HG02623 (cell line): ENCODE measurements at regions not wholly inside any gene's neighbourhood (a gene's known extent, or its start where the extent isn't known, plus 50 kb on each side); places are given as distances from the start of the nearest gene placed in this dataset.
"Not testable (repeated sequence)": the region's sequence is repeated elsewhere in the genome, so short reads cannot be mapped to it uniquely, and the experiment has no call there.

Source experiments
- ATAC-seq: cut with Tn5 transposase; IDR thresholded peaks from one replicate; pipeline ENCODE4 v1.9.1; 2021; ENCODE audit warnings: moderate library complexity; ENCODE audit not compliant: unreplicated experiment

DNA sequence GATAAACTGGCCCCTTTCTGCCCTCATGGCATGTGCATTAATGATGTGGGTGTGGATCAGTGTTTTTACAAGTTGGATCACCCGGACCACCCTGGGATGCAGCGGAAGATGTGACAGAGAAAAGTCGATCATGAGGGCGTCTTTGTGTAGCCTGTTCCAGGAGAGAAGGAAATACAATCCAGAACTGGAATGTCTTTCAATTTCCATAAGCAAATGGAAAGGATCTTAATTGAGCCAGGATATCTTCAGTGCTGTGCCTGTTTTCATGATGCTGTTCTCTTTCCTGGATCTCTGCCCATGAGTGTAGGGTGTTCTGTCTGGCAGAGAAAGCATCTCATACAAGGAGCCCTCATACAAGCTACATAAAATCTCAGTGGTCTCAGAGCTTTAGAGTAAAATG is 481.4 kb downstream of the XYLT1 start:
- no peak for ATAC-seq

DNA sequence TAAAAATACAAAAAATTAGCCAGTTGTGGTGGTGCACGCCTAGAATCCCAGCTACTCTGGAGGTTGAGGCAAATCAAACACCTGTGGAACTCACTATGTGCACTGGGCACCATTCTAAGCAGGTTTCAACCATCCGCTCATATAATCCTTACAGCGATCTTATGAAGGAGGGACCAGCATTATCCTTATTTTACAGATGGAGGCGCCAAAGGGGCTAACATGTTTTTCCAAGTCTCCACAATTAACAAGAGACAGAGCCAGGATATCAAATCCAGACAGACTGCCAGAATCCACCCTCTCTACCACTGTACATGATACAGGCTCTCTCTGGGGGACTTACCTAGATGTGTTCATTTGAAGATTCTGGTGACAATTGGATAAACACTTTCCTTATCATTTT is 479.0 kb downstream of the XYLT1 start:
- ATAC-seq, result no peak

DNA sequence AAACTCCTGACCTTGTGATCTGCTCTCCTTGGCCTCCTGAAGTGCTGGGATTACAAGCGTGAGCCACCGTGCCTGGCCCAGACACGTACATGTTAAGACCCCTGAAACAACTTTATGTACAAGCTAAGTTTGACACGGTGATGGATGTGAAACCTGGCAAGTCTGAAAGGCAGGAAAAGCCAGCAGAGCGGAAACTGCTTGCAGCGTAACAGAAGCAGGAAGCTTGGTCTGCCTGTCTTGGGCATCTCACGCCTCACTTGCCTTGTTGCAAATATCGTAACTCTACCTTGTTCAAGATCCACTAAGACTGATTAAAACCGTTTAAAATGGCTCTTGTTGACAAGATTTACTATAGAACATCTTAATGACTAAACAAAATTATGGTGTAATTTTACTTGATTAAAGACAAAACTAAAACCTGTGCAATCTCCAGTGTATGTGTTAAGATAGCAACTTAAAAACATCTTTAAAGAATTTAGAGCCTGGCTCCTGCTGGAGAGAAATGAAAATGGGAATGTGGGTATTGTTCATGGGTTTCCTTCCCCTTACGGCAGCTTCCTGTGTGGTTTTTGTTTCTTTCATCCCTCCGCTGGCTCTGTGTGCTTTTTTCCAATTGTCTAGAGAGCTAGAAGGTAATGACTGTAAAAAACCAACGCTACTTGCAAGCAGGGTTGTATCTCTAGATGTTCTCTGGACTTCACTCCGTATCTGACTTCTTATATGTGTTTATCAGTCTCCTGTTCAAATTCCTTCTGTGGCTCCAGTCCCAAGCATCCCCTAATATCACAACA is 477.6 kb downstream of the XYLT1 start:
- ATAC-seq, result no peak

DNA sequence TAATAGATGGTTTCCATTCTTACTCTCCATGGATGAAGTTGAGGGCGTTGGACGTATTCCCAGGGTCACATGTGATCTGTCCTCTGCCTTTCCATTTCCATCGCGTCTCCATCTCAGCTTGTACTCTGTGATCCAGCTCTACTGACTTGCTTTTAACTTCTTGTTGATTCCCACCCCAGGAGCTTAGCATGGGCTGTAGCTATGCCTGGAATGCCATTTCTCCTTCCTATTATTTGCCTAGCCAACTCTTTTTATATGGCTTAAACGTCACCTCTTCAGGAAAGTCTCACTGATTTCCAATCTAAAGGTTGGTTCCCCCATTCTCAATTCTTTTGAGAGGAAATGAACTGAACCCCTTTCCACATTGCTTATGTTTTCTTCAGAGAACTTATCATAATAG is 475.9 kb downstream of the XYLT1 start:
- ATAC-seq, result no peak

GRCh38 chr16:16996827-16997226 is 473.9 kb downstream of the XYLT1 start:
- no peak for ATAC-seq

GRCh38 chr16:16997349-16997748 is 473.4 kb downstream of the XYLT1 start:
- ATAC-seq, result no peak

GRCh38 chr16:17001471-17001870 is 469.3 kb downstream of the XYLT1 start:
- no peak for ATAC-seq

DNA sequence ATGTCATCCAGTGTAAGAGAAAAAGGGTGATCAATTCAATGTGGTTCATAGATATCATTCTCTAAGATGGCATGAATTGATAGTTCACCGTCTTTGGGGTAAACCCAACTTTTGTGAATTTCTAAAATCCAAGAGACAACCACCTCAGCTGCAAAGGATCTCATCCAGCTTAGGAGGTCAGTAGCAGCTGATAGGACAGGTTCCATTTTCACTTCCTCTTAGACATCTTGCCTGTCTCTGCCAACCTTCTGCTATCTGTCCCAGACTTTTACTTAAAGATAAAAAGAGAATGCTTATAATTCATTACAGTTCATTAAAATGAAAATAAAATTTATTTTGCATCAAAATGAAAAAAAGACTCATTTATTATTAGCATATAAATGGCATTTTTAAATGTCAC is 468.2 kb downstream of the XYLT1 start:
- no peak for ATAC-seq

DNA sequence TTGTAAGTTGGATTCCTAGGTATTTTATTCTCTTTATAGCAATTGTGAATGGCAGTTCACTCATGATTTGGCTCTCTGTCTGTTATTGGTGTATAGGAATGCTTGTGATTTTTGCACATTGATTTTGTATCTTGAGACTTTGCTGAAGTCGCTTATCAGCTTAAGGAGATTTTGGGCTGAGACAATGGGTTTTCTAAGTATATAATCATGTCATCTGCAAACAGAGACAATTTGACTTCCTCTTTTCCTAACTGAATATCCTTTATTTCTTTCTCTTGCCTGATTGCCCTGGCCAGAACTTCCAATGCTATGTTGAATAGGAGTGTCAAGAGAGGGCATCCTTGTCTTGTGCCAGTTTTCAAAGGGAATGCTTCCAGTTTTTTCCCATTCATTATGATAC is 464.8 kb downstream of the XYLT1 start:
- not testable (repeated sequence) for ATAC-seq

DNA sequence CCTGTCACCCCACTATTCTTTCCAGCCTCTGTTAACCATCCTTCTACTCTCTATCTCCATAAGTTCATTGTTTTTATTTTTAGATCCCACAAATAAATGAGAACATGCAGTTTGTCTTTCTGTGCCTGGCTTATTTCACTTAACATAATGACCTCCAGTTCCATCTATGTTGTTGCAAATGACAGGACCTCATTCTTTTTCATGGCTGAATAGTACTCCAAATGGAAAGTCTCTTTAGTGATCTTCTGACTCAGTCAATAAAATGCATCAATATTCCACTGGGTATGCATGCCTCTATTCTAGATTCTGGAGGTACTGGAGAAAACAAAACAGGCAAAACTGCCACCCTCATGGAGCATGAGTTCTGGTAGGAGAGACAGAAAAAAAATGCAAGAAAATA is 459.0 kb downstream of the XYLT1 start:
- ATAC-seq, result no peak

GRCh38 chr16:17013038-17013437 is 457.7 kb downstream of the XYLT1 start:
- no peak for ATAC-seq

GRCh38 chr16:17014484-17015121 is 456.2 kb downstream of the XYLT1 start:
- ATAC-seq, result no peak

- no peak for ATAC-seq
Observed at GRCh38 chr16:17015702-17016101, 455.1 kb downstream of the XYLT1 start.

GRCh38 chr16:17017442-17017841 is 453.3 kb downstream of the XYLT1 start:
- no peak for ATAC-seq

DNA sequence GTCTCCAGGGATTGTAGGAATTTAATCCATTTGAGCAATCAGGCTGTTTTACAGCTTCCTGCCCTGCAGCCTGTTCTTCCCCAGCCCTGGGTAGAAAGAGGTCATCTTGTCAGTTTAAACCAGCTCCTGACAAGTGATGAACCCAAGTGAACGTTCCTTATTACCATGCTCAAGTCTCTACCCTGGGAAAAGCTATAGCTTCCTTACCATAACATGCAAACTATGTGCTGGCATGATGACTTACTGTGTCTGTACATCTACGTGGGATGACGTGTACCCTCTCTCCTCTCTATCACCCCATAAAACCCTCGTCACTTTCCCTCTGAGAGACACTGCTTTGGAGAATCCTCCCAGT is 452.2 kb downstream of the XYLT1 start:
- no peak for ATAC-seq

GRCh38 chr16:17019366-17019765 is 451.4 kb downstream of the XYLT1 start:
- no peak for ATAC-seq

DNA sequence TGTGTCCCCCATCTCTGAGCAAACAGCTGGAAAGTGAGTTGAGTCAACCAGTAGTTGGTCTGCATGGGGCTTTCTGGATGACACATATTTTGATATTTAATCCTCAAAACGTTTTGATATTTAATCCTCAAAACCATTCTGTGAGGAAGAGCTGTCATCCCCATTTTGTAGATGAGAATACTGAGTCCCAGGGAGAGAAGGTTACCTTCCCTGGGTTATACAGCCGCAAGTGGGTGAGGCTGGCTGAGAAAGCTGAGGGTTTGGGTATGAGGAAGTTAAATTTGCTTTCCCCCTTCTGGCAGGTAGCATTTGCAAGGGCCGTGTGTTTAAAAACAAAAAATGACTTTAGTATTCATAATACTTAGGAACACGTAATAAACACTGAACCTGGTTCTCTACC is 447.2 kb downstream of the XYLT1 start:
- no peak for ATAC-seq

DNA sequence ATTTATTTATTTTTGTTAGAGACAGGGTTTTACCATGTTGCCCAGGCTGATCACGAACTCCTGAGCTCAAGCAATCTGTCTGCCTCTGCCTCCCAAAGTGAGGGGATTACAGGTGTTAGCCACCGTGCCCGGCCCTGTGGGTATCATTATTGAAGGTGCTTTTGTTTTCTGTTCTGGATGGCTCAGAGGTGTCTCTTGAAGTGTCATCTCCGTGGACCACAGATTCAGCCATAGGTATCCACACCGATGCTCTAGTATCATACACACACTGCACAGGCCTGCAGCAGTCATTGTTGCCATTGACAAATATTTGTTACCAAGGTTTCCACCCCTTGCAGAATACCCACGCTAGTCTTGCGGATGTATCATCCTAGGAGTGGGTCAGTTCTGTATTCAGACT is 446.2 kb downstream of the XYLT1 start:
- ATAC-seq, result no peak

GRCh38 chr16:17026600-17027242 is 444.0 kb downstream of the XYLT1 start:
- ATAC-seq, result peak; percentile 84

GRCh38 chr16:17027488-17028129 is 443.2 kb downstream of the XYLT1 start:
- ATAC-seq, result peak; percentile 34

DNA sequence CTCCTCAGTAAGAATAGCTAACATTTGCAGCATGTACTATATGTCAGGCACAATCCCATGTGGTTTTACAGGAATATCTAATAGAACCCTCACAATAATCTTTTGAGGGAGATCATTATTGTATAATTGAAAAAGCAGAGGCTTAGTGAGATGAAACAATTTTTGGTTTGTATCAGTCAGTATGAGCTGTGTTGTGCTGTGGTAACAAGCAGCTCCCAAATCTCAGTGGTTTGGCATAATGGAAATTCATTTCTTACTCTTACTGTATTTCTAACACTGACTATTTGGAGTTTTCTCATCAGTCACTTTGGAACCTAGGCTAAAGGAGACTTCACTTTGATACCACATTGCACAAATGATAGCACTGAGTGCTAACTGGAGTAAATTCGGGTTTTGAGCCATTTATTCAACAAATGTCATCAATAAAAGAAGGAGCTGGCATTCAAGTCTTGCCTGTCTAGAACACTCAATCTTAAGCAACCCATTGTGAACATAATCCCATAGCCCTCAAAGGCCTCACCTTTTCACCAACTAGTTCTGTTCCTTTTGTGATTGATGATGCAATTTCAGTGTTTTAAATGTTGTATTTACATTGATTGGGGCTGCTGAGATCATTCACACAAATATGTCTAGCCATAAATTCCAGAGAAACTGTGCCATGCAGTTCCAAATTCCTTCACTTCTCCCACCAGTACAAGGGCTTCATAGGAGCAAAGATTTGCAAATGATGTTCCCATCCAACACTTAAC is 441.0 kb downstream of the XYLT1 start:
- ATAC-seq, result no peak
